ENCODE measurements at regions not wholly inside any gene's neighbourhood (a gene's known extent, or its start where the extent isn't known, plus 50 kb on each side); places are given as distances from the start of the nearest gene placed in this dataset.

- TF ChIP-seq ZBTB8A (tag by site-specific recombination; IDR thresholded peaks at IDR 0.05) (no peak), ELK4 (IDR thresholded peaks at IDR 0.05; ENCODE audit: borderline replicate concordance, low read depth, low read length) (no peak), ATF2 (tag by site-specific recombination; IDR thresholded peaks at IDR 0.05; ENCODE audit: low read depth) (peak; percentile 58; the same call in 1 of the 2 replicates), ZBTB21 (tag by site-specific recombination; IDR thresholded peaks at IDR 0.05) (peak; percentile 43; the same call in 1 of the 2 replicates), ZNF341 (tag by site-specific recombination; IDR thresholded peaks at IDR 0.05; ENCODE audit: low read depth) (no peak), ZXDB (tag by site-specific recombination; IDR thresholded peaks at IDR 0.05) (no peak), ZNF223 (tag by site-specific recombination; IDR thresholded peaks at IDR 0.05) (no peak), ZNF148 (tag by site-specific recombination; IDR thresholded peaks at IDR 0.05; ENCODE audit: borderline replicate concordance) (no peak), ZNF350 (tag by site-specific recombination; IDR thresholded peaks at IDR 0.05) (no peak), ZNF26 (tag by site-specific recombination; IDR thresholded peaks at IDR 0.05) (no peak), ZNF324 (tag by site-specific recombination; IDR thresholded peaks at IDR 0.05) (no peak), ZNF510 (tag by site-specific recombination; IDR thresholded peaks at IDR 0.05; ENCODE audit: insufficient replicate concordance) (no peak), ZNF366 (tag by site-specific recombination; conservative IDR thresholded peaks at IDR 0.05) (no peak), ZFP69B (tag by site-specific recombination; IDR thresholded peaks at IDR 0.05) (no peak), MEIS1 (CRISPR knock-in tag; IDR thresholded peaks at IDR 0.05; ENCODE audit: borderline replicate concordance) (peak; percentile 62; the same call in 1 of the 2 replicates), ZBTB1 (tag by site-specific recombination; IDR thresholded peaks at IDR 0.05) (no peak), ZNF391 (tag by site-specific recombination; IDR thresholded peaks at IDR 0.05; ENCODE audit: borderline replicate concordance, low read depth) (no peak), ZNF692 (tag by site-specific recombination; IDR thresholded peaks at IDR 0.05) (no peak), ZNF518A (tag by site-specific recombination; conservative IDR thresholded peaks at IDR 0.05; ENCODE audit: low read depth) (no peak)
These were observed 503.0 kb downstream of the SPATA31D1 start (continued) for GRCh38 chr9:82491604-82492003.
